ENCODE measurements at regions not wholly inside any gene's neighbourhood (a gene's known extent, or its start where the extent isn't known, plus 50 kb on each side); places are given as distances from the start of the nearest gene placed in this dataset.
"Not testable (repeated sequence)": the region's sequence is repeated elsewhere in the genome, so short reads cannot be mapped to it uniquely, and the experiment has no call there.

- H3K4me3 ChIP-seq (ENCODE audit: low read length); DNase-seq (ENCODE audit: low read depth, low spot score): not testable (repeated sequence)
Measured at GRCh38 chr14:106722813-106723687, 1196.7 kb downstream of the TMEM121 start.

- DNase-seq (ENCODE audit: low read depth, low spot score); H3K4me3 ChIP-seq (ENCODE audit: low read length): not testable (repeated sequence)
Measured at GRCh38 chr14:106727962-106728361, 1201.6 kb downstream of the TMEM121 start.

GRCh38 chr14:106728611-106729010, 1202.2 kb downstream of the TMEM121 start:
- H3K4me3 ChIP-seq (ENCODE audit: low read length), result no peak overlapping the region
- no peak for DNase-seq (ENCODE audit: low read depth, low spot score)

GRCh38 chr14:106729551-106729950, 1203.2 kb downstream of the TMEM121 start:
- no peak overlapping the region for H3K4me3 ChIP-seq (ENCODE audit: low read length)
- no peak for DNase-seq (ENCODE audit: low read depth, low spot score)

- DNase-seq (ENCODE audit: low read depth, low spot score), result no peak
- H3K4me3 ChIP-seq (ENCODE audit: low read length), result no peak overlapping the region
Measured at GRCh38 chr14:106733771-106734170, 1207.4 kb downstream of the TMEM121 start.

GRCh38 chr14:106737021-106737420, 1210.6 kb downstream of the TMEM121 start:
- no peak for DNase-seq (ENCODE audit: low read depth, low spot score)
- H3K4me3 ChIP-seq (ENCODE audit: low read length), result no peak overlapping the region

- H3K4me3 ChIP-seq (ENCODE audit: low read length), result no peak overlapping the region
- no peak for DNase-seq (ENCODE audit: low read depth, low spot score)
Measured at GRCh38 chr14:106738075-106738474, 1211.7 kb downstream of the TMEM121 start.

GRCh38 chr14:106738598-106739258, 1212.3 kb downstream of the TMEM121 start:
- not testable (repeated sequence) for DNase-seq (ENCODE audit: low read depth, low spot score); H3K4me3 ChIP-seq (ENCODE audit: low read length)

- not testable (repeated sequence) for H3K4me3 ChIP-seq (ENCODE audit: low read length); DNase-seq (ENCODE audit: low read depth, low spot score)
Measured at GRCh38 chr14:106741086-106741827, 1214.9 kb downstream of the TMEM121 start.

GRCh38 chr14:106745016-106745767, 1218.8 kb downstream of the TMEM121 start:
- DNase-seq (ENCODE audit: low read depth, low spot score), result peak; percentile 69
- H3K4me3 ChIP-seq (ENCODE audit: low read length), result not testable (repeated sequence)

- not testable (repeated sequence) for DNase-seq (ENCODE audit: low read depth, low spot score); H3K4me3 ChIP-seq (ENCODE audit: low read length)
Measured at GRCh38 chr14:106750089-106750488, 1223.7 kb downstream of the TMEM121 start.

GRCh38 chr14:106753751-106754150, 1227.4 kb downstream of the TMEM121 start:
- not testable (repeated sequence) for H3K4me3 ChIP-seq (ENCODE audit: low read length); DNase-seq (ENCODE audit: low read depth, low spot score)

- not testable (repeated sequence) for DNase-seq (ENCODE audit: low read depth, low spot score); H3K4me3 ChIP-seq (ENCODE audit: low read length)
Measured at GRCh38 chr14:106757444-106757843, 1231.1 kb downstream of the TMEM121 start.

- not testable (repeated sequence) for H3K4me3 ChIP-seq (ENCODE audit: low read length); DNase-seq (ENCODE audit: low read depth, low spot score)
Measured at GRCh38 chr14:106761886-106762816, 1235.8 kb downstream of the TMEM121 start.

- H3K4me3 ChIP-seq (ENCODE audit: low read length), result not testable (repeated sequence)
- DNase-seq (ENCODE audit: low read depth, low spot score), result peak; percentile 66
Measured at GRCh38 chr14:106764968-106765369, 1238.6 kb downstream of the TMEM121 start.

- DNase-seq (ENCODE audit: low read depth, low spot score), result peak; percentile 60
Measured at GRCh38 chr14:106766145-106766544, 1239.8 kb downstream of the TMEM121 start.

GRCh38 chr14:106766551-106767277, 1240.3 kb downstream of the TMEM121 start:
- peak overlapping the region; percentile 28 for H3K4me3 ChIP-seq (ENCODE audit: low read length)
- DNase-seq (ENCODE audit: low read depth, low spot score), result peak; percentile 99

More at GRCh38 chr14:106766145-106766544, 1239.8 kb downstream of the TMEM121 start:
- peak overlapping the region; percentile 28; the same call in 1 of the 2 replicates for H3K4me3 ChIP-seq (ENCODE audit: low read length)

Measured in Jurkat, Clone E6-1 (cell line).